Smooth muscle cell (in vitro differentiated cells): ENCODE measurements at regions not wholly inside any gene's neighbourhood (a gene's known extent, or its start where the extent isn't known, plus 50 kb on each side); places are given as distances from the start of the nearest gene placed in this dataset.

Experiments
- DNase-seq: peaks from one replicate; lab custom pipeline; 2025; ENCODE audit not compliant: unreplicated experiment; lab: John Stamatoyannopoulos, UW
- H2AFZ ChIP-seq: fragments of 200-600 bp; sonication (generic); 2 replicates; pipeline ENCODE4 v1.6.0; 2016; ENCODE audit warnings: antibody characterized with exemption, low read depth, mild to moderate bottlenecking
- H3F3A ChIP-seq: fragments of 200-600 bp; sonication (generic); 2 replicates; pipeline ENCODE4 v1.6.0; 2017; ENCODE audit warnings: antibody characterized with exemption, low read depth
- H3K27ac ChIP-seq: fragments of 200-600 bp; sonication (generic); 2 replicates; pipeline ENCODE4 v1.5.1; 2016; ENCODE audit warnings: low read depth, mild to moderate bottlenecking
- H3K27me3 ChIP-seq: fragments of 200-600 bp; sonication (generic); 2 replicates; pipeline ENCODE4 v1.6.1; 2016; ENCODE audit warnings: low read depth, mild to moderate bottlenecking
- H3K36me3 ChIP-seq: fragments of 200-600 bp; sonication (generic); 2 replicates; pipeline ENCODE4 v1.5.1; 2016; ENCODE audit warnings: low read depth
- H3K4me1 ChIP-seq: fragments of 200-600 bp; sonication (generic); 2 replicates; pipeline ENCODE4 v1.5.1; 2016; ENCODE audit warnings: low read depth
- H3K4me2 ChIP-seq: fragments of 200-600 bp; sonication (generic); 2 replicates; pipeline ENCODE4 v1.6.0; 2016; ENCODE audit warnings: mild to moderate bottlenecking
- H3K4me3 ChIP-seq: fragments of 200-600 bp; sonication (generic); 2 replicates; pipeline ENCODE4 v1.5.1; 2016; ENCODE audit warnings: mild to moderate bottlenecking
- H3K79me2 ChIP-seq: fragments of 200-600 bp; sonication (generic); 2 replicates; pipeline ENCODE4 v1.6.0; 2016; ENCODE audit warnings: low read depth, mild to moderate bottlenecking
- H3K9ac ChIP-seq: fragments of 200-600 bp; sonication (generic); 2 replicates; pipeline ENCODE4 v1.6.0; 2016; ENCODE audit warnings: low read depth
- H3K9me3 ChIP-seq: fragments of 200-600 bp; sonication (generic); replicated peaks from 2 replicates; pipeline ENCODE4 v1.5.1; 2016; ENCODE audit warnings: low read depth
- H4K20me1 ChIP-seq: fragments of 200-600 bp; sonication (generic); 2 replicates; pipeline ENCODE4 v1.6.0; 2016; ENCODE audit warnings: low read depth
- CTCF ChIP-seq: fragments of 200-600 bp; sonication (generic); IDR thresholded peaks from 2 replicates; pipeline ENCODE4 v1.5.1; 2017; ENCODE audit warnings: borderline replicate concordance, mild to moderate bottlenecking, antibody characterized with exemption; ENCODE audit not compliant: insufficient read depth, poor library complexity, severe bottlenecking
- WGBS: methylation state at CpG from one replicate; pipeline ENCODE4 v1.1.7; 2016; ENCODE audit warnings: low lambda C conversion rate; 5-methylcytosine and 5-hydroxymethylcytosine counted together

- DNase-seq = no peak
- Histone ChIP-seq H3K27me3 (no peaks in the 10 kb centered on the region), H2AFZ (no peak overlapping the region), H3K4me2 (no peak overlapping the region), H4K20me1 (no peaks in the 10 kb centered on the region), H3K27ac (no peak overlapping the region), H3K4me1 (no peaks in the 10 kb centered on the region), H3K9me3 (peaks cover 7% of the 10 kb centered on the region), H3F3A (no peaks in the 10 kb centered on the region), H3K36me3 (no peaks in the 10 kb centered on the region), H3K9ac (no peak overlapping the region), H3K79me2 (no peaks in the 10 kb centered on the region), H3K4me3 (no peak overlapping the region)
- no peak for TF ChIP-seq CTCF
These were observed 1055.8 kb downstream of the SLC6A15 start for GRCh38 chr12:83856803-83857202.

DNA sequence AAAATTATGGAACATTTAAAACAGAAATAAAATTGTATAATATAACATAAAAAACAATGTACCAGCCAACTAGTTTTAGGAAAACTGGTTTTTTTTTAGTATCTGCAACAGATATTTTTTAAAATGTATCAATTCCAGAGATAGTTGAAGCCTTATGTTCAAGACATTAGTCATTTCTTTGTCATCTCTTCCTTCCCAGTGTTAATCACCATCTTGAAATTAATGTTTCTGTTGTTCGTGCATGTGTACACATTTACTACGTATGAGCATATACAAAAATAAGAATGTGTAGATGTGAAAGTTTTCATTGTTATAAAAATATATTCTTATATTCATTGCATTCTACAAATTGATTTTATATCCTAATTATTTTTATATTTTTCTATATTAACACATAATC is 1062.1 kb downstream of the SLC6A15 start:
- TF ChIP-seq CTCF = no peak
- H3K4me2 ChIP-seq = no peak overlapping the region
- no peaks in the 10 kb centered on the region for H3K9me3 ChIP-seq
- H3K9ac ChIP-seq = no peak overlapping the region
- H3K27ac ChIP-seq = no peak overlapping the region
- H4K20me1 ChIP-seq = no peaks in the 10 kb centered on the region
- DNase-seq = no peak
- H3K4me1 ChIP-seq = no peaks in the 10 kb centered on the region
- WGBS = 80% methylated on average over 2 of the region's 2 CpGs
- H3K36me3 ChIP-seq = no peaks in the 10 kb centered on the region
- H3K4me3 ChIP-seq = no peak overlapping the region
- H3K27me3 ChIP-seq = no peaks in the 10 kb centered on the region
- H3K79me2 ChIP-seq = no peaks in the 10 kb centered on the region
- H2AFZ ChIP-seq = no peak overlapping the region
- no peaks in the 10 kb centered on the region for H3F3A ChIP-seq

DNA sequence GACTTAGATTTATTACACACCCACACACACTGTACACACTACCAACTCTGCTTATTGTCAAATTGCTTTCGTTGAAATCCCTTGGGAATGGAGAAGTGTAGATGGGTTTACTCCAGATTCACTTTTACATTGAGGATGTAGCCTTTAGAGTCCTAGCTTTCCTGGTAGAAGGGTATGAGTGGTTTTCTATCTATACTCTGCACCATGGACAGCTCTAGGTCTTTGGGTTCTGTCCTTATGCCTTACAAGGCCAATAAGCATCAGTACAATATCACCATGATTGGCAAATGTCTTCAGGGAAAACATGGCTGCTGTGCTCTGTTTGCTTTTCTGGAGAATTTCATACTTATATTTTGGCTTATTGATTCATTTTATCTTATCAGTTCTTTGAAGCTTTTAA is 1063.9 kb downstream of the SLC6A15 start:
- Histone ChIP-seq H3K36me3 (no peaks in the 10 kb centered on the region), H3K4me1 (no peaks in the 10 kb centered on the region), H3K27ac (no peak overlapping the region), H3F3A (no peaks in the 10 kb centered on the region), H3K27me3 (no peaks in the 10 kb centered on the region), H3K4me3 (no peak overlapping the region), H3K4me2 (no peak overlapping the region), H3K9me3 (no peaks in the 10 kb centered on the region), H4K20me1 (no peaks in the 10 kb centered on the region), H3K9ac (no peak overlapping the region), H3K79me2 (no peaks in the 10 kb centered on the region), H2AFZ (no peak overlapping the region)
- no peak for TF ChIP-seq CTCF
- DNase-seq = no peak
- WGBS = 85% methylated on average over 1 of the region's 1 CpG

GRCh38 chr12:83843541-83843940 is 1069.1 kb downstream of the SLC6A15 start:
- H3K4me1 ChIP-seq = no peaks in the 10 kb centered on the region
- H3K27ac ChIP-seq = no peak overlapping the region
- 84% methylated on average over 2 of the region's 2 CpGs for WGBS
- no peaks in the 10 kb centered on the region for H4K20me1 ChIP-seq
- no peak overlapping the region for H3K4me2 ChIP-seq
- H3K9ac ChIP-seq = no peak overlapping the region
- no peaks in the 10 kb centered on the region for H3K36me3 ChIP-seq
- no peaks in the 10 kb centered on the region for H3F3A ChIP-seq
- no peak overlapping the region for H3K4me3 ChIP-seq
- no peaks in the 10 kb centered on the region for H3K79me2 ChIP-seq
- no peaks in the 10 kb centered on the region for H3K9me3 ChIP-seq
- no peak for DNase-seq
- H3K27me3 ChIP-seq = no peaks in the 10 kb centered on the region
- H2AFZ ChIP-seq = no peak overlapping the region
- no peak for TF ChIP-seq CTCF
